Hippocampal formation (tissue), 2 donors: ENCODE measurements at regions not wholly inside any gene's neighbourhood (a gene's known extent, or its start where the extent isn't known, plus 50 kb on each side); places are given as distances from the start of the nearest gene placed in this dataset.

Experiments
- DNase-seq, 2 donors: peaks; one replicate each; lab custom pipeline; 2025; lab: John Stamatoyannopoulos, UW

DNA sequence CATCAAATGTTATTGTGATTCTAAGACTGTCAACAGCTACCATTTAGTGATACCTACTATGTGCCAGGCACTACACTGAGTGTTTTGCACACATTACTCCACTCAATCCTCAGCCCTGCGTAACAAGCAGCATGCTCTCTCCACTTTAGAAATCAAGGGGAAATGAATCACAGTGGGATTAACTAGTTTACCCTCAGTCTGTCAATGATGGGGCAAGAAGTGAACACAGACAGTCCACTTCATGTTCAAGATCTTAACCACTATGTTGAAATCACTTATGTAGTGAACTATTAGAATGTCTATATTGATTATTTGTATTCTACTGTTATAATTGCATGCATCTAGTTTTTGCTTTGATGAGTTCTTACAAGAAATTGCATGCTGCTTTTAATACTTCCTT, 165.3 kb downstream of the LTN1 start:
- no peak for DNase-seq

DNA sequence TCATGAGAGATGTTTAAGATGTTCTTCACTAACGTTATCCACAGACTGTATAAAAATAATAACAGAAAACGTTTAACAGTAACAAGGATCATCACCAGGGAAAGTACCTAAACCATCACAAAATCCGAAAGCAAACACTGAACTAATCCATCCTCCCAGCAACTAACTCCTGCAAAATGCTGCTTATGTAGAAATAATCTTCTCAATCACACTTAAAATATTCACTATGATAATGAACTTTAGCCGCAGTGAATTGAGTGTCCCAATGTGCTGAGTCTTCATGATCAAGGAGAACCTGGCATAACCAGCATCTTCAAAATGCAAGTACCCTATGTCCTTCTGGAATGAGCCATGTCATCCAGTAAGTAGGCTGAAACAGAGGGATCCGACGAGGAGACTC, 166.1 kb downstream of the LTN1 start:
- DNase-seq: no peak

DNA sequence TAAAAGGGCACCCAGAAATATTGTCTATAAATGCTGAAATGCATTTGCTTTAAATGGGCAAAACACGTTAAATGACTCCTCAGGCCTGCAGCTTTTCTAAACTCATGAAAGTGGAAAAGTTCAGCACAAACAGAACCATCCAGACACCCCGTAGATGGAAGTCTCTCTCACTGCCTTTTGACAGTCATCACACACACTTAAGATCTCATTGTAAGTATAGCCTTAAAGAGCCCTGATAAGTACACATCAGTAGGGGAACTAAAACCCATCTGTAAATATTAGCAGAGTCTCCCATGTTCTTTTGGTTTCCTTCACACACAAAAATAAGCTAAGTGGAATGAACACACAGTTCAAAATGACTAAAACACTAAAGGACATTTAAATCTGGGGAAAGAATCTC, 166.7 kb downstream of the LTN1 start:
- DNase-seq: no peak

DNA sequence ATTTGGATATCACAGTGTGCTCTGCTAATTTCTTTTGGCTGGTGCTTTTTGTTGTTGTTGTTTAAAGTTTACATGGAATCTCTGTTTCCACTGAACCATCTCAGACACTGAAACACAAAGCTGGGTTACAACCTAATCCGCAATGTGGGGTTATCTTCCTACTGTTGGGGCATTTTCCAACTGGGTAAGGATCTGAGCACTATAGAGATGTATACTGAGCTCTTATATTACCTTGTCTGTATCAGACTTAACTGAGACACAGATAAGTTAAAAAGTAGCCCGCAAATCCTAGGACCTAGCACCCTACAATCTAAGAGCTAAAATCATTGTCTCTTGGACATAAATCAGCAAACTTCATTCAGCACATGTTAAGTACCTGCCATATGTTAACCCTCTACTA, 169.2 kb downstream of the LTN1 start:
- DNase-seq: no peak

DNA sequence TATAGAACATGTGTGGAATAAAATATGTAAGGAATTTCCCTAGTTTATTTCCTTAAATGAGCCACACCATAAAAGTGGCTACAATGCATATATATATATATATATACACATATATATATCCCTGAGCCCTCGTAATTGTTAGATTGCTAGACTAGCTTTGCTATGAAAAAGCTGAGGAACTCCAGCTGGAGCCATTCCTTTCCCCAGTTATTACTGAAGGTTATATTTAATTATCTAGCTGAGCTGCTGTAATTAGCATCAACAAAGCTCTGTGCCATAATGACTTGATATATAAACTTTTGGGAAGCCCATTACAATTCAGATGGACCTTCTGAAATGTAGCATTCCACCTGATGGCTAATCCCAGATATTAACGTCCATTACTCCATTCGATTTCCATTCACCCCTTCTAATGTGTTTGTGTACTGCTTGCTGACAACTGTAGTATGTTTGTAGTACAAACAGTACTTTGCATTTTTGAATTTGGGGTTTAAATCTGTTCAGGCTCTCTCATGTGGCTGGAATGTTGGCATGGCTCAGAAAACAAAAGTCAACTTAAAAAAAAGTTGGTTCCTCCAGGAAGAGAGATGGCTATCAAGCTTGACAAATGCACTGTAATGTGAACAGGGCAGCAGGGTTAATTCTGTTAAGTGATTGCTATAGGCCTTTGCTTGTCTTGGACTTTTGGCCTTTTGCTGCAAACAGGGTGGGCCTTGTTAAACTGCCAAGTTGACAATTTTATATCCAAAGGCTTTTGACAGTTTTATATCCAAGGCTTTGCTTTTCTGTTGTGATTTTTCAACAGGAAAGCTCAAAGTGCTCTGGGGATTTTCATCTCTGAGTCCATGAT, 170.0 kb downstream of the LTN1 start:
- no peak for DNase-seq

DNA sequence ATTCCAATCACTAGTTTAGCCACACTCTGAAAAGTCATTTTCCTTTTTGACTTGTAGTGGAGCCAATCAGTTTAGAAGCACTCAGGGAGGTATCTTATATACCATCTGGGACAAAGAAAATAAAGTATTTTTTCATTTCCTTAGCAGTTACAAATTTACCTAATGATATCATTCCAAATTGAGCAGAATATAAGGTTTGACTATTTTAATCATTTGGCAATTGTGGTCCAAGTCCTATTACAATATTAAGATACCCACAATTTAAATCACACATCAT, 170.6 kb downstream of the LTN1 start:
- no peak for DNase-seq

DNA sequence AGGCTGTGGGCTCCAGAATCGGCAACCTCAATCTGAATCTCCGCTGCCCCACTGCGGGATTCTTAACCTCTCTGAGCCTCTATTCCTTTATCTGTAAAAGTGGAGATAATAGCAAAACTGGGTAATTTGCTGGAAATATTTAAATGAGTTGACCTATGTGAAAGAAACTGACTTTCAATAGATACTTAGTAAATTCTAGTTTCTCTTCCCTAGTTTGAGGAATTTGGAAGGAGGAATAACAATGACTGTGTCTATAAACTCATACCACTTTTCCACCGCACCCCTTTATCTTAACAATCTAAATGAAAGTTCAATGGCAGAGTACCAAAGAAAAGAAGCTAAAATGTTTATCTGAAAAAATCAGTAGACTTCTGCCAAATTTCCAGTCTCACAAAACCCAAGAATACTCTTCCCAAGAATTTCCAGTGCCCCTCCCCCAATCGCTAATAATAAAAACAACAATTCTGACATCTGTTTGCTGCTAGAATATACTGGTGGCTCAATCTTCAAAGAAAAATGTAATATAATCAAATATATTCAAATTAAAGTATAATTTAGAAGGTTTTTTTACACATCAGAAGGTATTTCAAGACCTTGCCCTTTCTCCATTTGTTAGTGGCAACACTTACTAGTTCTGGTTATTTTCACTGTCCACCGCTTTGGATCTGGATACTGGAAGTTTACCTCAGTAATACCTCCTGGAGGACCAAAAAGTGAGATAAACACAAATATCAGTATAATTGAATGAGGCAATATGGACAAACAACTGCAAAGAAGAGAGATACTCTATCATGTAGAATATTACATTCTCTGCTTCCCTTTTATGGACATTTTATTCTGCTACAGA, 171.2 kb downstream of the LTN1 start:
- no peak for DNase-seq

DNA sequence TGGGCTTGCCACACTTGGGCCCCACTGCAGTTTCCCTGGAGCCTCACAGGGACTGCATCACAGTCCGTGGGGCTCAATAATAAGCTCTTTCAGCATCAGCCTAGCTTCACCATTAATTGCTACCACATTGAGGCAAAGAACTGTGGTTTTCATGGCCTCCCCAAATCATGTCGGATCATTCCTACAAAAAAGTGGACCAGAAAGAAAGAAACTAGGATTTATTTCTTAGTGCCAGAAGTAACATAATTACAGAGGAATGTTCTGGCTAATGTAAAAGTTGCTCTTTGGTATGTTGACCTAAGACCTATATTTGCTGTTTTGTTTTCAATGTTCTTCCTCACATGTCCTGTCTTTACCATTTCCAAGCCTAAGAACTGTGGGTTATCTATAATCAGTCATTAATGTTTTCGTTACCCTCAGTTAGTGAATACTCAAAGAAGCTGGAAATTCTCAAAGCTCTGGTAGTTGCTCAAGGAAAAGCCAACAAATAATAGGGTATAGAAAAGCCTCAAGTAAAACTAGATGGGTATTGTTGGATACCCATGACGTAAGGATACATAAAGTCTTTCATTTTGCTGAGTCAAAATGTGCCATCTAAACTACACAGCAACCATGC, 173.9 kb downstream of the LTN1 start:
- no peak for DNase-seq

DNA sequence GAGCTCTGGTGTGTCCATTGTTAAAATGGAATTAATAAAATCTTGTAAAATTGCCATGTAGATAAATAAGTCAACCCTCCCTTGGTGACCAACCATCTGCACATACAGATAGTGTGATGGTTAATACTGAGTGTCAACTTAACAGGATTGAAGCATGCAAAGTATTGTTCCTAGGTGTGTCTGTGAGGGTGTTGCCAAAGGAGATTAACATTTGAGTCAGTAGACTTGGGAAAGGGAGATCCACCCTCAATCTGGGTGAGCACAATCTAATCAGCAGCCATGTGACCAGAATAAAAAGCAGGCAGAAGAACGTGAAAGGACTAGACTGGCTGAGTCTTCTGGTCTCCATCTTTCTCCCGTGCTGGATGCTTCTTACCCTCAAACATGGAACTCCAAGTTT, 174.8 kb downstream of the LTN1 start:
- no peak for DNase-seq

DNA sequence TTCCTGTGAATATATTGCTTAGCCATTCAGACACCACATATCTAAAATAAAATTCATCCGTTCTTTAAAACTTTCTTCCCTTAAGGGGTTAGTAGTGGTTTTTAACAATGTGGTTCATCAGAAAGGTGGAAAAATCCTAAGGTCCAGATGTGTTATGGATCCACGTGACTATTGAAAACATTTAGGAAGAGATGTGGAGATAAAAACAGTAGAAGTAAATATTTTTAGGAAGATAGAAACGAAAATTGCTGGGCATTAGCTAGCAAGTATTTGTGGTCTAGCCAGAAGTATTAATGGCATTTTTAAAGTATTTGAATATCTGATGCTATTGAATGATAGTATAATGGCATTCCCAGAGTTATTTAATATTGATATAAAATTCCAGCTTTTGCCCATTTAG, 180.8 kb downstream of the LTN1 start:
- no peak for DNase-seq

DNA sequence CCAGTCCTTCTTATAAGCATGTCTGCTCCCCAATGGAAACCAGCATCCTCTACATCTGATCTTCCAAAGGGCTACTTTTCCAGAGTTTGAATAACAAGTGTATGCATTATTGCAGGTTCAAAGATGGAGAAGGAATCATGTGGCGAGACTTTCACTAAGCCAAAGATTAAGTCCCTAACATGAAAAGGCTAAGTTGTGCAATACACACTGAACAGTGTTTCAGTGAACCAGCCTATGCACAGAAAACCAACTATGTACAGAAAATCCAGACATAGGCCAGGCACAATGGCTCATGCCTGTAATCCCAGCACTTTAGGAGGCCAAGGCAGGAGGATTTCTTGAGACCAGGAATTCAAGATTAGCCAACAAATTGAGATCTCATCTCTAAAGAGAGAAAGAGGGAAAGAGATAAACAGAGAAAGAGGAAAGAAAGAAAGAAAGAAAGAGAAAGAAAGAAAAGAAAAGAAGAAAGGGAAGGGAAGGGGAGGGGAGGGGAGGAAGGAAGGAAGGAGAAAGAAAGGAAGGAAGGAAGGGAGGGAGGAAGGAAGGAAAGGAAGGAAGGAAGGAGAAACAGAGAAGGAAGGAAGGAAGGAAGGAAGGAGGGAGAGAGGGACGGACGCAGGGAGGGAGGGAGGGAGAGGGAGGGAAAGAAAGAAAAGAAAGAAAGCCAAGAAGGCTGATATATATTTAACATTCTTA, 181.7 kb downstream of the LTN1 start:
- no peak for DNase-seq

DNA sequence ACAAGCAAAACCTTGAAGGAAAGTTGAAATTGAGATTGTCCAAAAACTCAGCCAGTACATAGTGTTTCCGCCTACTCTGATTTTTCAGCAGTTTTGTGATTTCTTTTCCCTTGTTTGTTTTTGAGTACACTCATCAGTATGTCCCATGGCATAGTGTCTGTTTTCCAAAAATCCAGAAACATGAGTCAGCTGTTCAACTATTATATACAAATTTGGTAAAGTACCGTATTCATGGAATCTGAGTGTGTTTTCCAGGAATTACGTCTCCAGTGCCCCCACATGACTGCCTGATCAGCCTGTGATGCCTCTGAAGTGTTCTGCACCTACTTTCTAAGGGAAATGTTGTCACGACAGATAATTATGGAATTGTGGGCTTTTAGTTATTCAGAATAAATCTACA, 186.8 kb downstream of the LTN1 start:
- no peak for DNase-seq

DNA sequence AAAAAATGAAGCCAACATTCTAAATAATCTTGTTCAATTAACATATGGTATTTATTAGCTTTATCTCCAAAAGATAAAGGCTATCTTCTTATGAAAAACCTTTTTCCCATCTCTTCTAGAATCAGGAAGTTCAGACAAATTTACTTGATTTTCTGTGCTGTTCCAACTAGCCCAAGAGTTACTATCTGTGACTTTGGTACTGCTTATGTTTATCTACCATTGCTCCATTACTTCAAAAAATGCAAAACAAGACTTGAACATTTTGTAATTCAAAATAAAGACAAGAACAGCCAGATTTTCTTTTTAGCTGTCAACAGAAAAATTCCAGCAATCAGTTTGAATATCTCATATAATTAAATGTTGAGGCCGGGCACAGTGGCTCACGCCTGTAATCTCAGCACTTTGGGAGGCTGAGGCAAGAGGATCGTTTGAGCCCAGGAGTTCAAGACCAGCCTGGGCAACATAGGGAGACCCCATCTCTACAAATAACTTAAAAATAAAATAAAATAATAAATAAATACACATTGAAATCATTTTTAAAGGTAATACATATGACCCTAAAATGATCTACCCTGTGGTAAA, 188.5 kb downstream of the LTN1 start:
- DNase-seq: no peak

DNA sequence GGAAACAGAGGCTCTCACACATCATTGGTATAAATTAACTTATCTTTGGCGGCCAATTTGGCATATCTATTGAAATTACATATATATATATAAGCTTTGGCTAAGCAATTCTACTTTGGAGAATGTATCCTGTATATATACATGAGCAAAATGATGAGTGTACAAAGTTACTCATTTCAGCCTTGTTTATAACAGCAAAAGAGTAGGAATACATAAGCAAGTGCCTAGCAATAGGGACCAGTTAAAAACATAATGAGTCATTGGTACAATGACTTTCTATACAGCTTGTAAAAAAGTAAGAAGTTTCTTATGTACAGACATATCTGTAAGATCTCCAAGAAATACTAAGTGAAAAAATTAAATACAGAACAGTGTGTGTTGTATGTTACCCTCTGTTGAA, 190.8 kb downstream of the LTN1 start:
- no peak for DNase-seq

DNA sequence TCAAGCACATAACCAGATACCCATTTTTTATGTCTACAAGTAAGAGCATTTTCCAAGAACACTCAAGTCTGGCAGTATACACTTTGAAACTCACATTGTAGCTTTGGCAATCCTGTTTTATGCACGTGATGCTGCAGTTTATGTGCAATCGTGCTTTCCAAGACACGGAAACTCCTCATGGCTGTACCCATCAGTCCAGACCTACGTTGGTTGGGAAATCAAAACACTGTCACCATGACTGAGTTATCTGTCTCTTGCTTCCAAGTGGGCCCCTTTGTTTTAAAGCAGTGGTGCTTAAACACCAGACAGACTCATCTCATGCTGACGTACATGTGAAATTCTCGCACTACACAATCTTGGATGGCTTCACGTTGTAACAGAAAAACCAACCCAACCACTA, 192.8 kb downstream of the LTN1 start:
- DNase-seq: no peak

DNA sequence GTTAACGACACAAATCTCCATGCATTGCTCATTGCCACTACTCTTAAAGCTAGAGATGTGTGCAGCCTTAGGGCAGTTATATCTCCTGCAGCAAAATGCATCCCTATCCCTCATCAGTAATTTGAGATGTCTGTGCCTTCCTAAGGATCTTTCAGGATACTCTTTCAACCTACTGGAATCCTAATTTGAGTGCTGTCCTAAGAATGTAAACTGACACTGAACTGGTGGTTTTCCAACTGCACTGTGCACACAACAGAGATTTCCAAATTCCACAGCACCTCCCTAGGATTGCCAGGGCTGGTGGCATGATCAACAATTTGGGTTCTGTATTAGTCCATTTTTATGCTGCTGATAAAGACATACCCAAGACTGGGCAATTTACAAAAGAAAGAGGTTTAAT, 193.9 kb downstream of the LTN1 start:
- DNase-seq: no peak

DNA sequence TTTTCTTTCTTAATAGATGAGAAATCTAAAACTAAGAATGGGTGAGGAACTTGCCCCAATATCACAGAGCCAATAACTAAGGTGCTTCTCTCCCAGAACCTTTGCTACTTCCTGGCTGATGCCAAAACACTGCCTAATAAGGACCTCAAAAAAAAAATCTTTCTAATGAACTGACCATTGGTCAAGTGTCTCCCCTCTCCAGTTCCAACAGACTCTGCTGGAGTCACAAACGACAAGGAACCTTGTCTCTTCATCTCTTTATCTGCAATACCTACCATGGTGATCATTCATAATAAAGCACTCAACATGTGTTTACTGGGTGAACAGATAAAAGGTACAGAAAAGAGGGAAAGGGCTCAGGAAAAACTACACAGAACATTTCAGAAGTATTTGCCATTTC, 197.4 kb downstream of the LTN1 start:
- DNase-seq: no peak

DNA sequence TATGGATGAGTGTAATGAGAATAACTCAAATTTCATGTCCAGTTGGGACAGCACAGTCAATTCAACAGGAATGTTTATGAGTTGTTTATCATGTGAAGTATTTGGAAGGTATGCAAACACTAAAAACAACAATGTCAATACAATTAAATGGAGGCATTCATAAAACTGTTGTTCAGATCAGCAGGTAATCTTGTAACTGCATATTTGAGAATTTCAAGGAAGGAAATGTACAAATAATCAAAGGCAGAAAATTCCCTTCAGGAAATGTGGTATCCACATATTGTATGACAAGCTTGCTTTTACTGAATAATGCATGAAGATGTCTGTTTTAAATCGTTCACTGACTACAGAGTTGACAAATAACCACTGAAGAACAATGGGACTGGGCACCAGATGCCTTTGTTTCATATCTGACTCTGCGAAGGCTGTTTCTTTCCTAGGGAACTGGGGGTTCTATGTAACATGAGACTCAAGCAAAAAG, 198.3 kb downstream of the LTN1 start:
- no peak for DNase-seq

DNA sequence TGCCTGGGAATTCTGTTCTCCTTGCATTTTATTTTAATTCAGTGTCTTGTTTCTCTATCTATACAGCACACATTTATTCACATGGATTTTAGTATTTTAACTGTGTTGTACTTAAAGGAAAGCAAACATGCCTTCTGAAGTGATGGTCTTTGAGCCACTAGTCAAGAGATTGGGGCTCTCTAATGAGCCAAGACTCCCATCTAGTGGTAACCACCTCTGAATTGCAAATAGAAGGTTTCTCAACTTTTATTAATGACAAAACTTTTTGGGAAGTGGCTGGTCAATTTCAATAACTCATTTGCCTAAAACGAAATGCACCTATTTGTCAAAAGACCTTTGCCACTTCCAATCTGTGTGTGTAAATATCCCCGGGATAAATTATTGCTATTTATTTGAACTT, 199.6 kb downstream of the LTN1 start:
- peak in 1 of 2 donors; percentile 13 for DNase-seq

DNA sequence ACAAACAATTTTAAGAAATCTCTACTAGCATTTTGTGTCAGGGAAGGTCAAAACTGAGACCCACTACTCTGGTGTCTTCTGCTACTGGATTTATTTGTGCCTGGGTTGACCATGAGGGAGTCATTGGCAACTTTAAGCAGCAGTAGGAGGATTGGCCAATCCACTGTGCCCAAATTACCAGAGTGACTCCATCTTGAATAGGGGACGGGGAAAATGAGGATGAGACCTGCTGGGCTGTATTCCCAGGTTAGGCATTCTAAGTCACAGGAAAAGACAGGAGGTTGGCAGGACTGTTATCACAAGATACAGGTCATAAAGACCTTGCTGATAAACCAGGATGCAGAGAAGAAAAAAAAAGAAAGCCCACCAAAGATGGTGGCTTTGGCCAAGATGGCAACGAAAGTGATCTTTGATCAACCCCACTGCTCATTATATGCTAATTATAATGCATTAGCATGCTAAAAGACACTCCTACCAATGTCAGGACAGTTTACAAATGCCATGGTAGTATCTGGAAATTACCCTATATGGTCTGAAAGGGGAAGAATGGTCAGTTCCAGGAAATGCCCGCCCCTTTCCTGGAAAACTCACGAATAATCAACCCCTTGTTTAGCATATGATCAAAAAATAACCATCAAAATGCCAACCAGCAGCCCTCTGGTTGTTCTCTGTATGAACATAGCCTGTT, 200.9 kb downstream of the LTN1 start:
- DNase-seq: no peak

DNA sequence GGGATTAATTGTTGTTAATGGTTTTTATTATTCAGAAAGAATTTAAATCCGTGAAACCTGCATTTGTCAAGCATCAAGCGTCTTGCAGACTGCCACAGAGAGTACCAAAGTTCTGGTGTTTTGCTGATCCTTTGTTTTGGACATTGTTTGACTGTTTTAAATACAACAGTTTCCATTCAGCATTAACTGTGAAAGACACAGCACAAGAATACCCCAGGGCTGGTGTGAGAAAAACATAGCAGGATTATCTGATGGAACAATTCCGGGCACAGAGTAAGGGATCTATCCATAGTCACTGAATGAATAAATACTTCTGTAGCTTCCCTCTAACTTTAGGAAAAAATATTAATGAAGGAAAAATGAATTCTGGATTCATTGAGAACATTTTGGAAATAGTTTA, 202.3 kb downstream of the LTN1 start:
- no peak for DNase-seq
